ENCODE measurements at regions not wholly inside any gene's neighbourhood (a gene's known extent, or its start where the extent isn't known, plus 50 kb on each side); places are given as distances from the start of the nearest gene placed in this dataset.

GRCh38 chr12:28879379-28879778 lies 269.7 kb upstream of the FAR2 start:
- Histone ChIP-seq H4K91ac (ENCODE audit: insufficient read length, low read depth, low read length) (no peak overlapping the region), H3K27me3 (ENCODE audit: insufficient read depth, low read length) (no peaks in the 10 kb centered on the region), H4K5ac (ENCODE audit: insufficient read length, low read depth, low read length) (no peak overlapping the region), H3K9me3 (ENCODE audit: control insufficient read depth, low read depth, low read length) (no peaks in the 10 kb centered on the region), H2AK5ac (ENCODE audit: insufficient read length, low read length) (no peak overlapping the region), H3K14ac (ENCODE audit: insufficient read depth, low read length) (no peak overlapping the region), H3K4me1 (ENCODE audit: insufficient read depth, low read length) (no peaks in the 10 kb centered on the region), H3K79me1 (ENCODE audit: insufficient read depth, low read depth, low read length, poor library complexity, severe bottlenecking) (no peaks in the 10 kb centered on the region), H2BK12ac (ENCODE audit: insufficient read length, low read depth, low read length) (no peak overlapping the region), H3K23ac (ENCODE audit: insufficient read length, low read depth, low read length) (no peak overlapping the region), H3K23me2 (ENCODE audit: insufficient read length, low read depth, low read length, poor library complexity, severe bottlenecking) (no peaks in the 10 kb centered on the region), H3K79me2 (ENCODE audit: insufficient read depth, low read length) (no peaks in the 10 kb centered on the region), H2BK20ac (ENCODE audit: low read depth, low read length, poor library complexity, severe bottlenecking) (no peak overlapping the region), H3K9ac (ENCODE audit: extremely low read depth, insufficient read length, low read length) (no peak overlapping the region), H2BK15ac (ENCODE audit: low read depth, low read length) (no peak overlapping the region), H3K4me2 (ENCODE audit: insufficient read depth, insufficient read length, low read length) (no peak overlapping the region), H3K18ac (ENCODE audit: insufficient read length, low read depth, low read length) (no peak overlapping the region), H4K8ac (replicated peaks; ENCODE audit: insufficient read length, low read depth, low read length) (no peak overlapping the region), H3T11ph (ENCODE audit: low read length) (no peak overlapping the region), H2BK5ac (ENCODE audit: insufficient read length, low read length) (no peak overlapping the region), H3K56ac (ENCODE audit: insufficient read length, low read depth, low read length) (no peak overlapping the region), H3K4ac (ENCODE audit: low read depth, low read length) (no peak overlapping the region), H2BK120ac (ENCODE audit: low read depth, low read length, poor library complexity, severe bottlenecking) (no peak overlapping the region), H3K27ac (ENCODE audit: insufficient read length, low read depth, low read length) (no peak overlapping the region), H4K20me1 (ENCODE audit: control insufficient read depth, insufficient read depth, insufficient read length) (no peaks in the 10 kb centered on the region), H2AFZ (ENCODE audit: low read length) (no peak overlapping the region)
- Mint-ChIP-seq H3K27me3 (ENCODE audit: low read depth) (no peaks in the 10 kb centered on the region; the same call in 1 of the 2 replicates), H3K4me3 (no peak overlapping the region), H3K36me3 (ENCODE audit: insufficient read depth in 1 of 3, low read depth in 3 of 3) (no peaks in the 10 kb centered on the region), H3K27ac (no peak overlapping the region), H3K4me1 (peaks cover 4 to 5% of the 10 kb centered on the region in 2 experiments), H3K9me3 (no peaks in the 10 kb centered on the region)
- DNase-seq, result no peak
- no CpG with 5 or more reads among the region's 2 CpGs for WGBS (ENCODE audit: extremely low coverage, insufficient read length, low lambda C conversion rate)
- no peak for TF ChIP-seq CTCF (conservative IDR thresholded peaks at IDR 0.05)

Data from H9 (cell line).